Parathyroid adenoma (tissue), 2 donors: ENCODE measurements at regions not wholly inside any gene's neighbourhood (a gene's known extent, or its start where the extent isn't known, plus 50 kb on each side); places are given as distances from the start of the nearest gene placed in this dataset.

Experiments used
- H2AFZ ChIP-seq: fragments of 300-600 bp; sonication (generic); one replicate; pipeline ENCODE4 v1.7.0; 2017; ENCODE audit warnings: antibody characterized with exemption, mild to moderate bottlenecking
- H3K27ac ChIP-seq: fragments of 300-600 bp; sonication (generic); one replicate; pipeline ENCODE4 v1.7.0; 2017
- H3K27me3 ChIP-seq: fragments of 300-600 bp; sonication (generic); one replicate; pipeline ENCODE4 v1.7.0; 2017; ENCODE audit warnings: low read length; ENCODE audit not compliant: control insufficient read depth, insufficient read depth
- H3K36me3 ChIP-seq: fragments of 300-600 bp; sonication (generic); one replicate; pipeline ENCODE4 v1.7.0; 2017; ENCODE audit warnings: low read length; ENCODE audit not compliant: control insufficient read depth, insufficient read depth
- H3K4me1 ChIP-seq: fragments of 300-600 bp; sonication (generic); one replicate; pipeline ENCODE4 v1.7.0; 2017; ENCODE audit warnings: control low read depth
- H3K4me2 ChIP-seq: fragments of 300-600 bp; sonication (generic); one replicate; pipeline ENCODE4 v1.7.0; 2017; ENCODE audit warnings: low read length
- H3K4me3 ChIP-seq: fragments of 300-600 bp; sonication (generic); one replicate; pipeline ENCODE4 v1.7.0; 2017; ENCODE audit warnings: low read depth, low read length
- H3K79me2 ChIP-seq: fragments of 300-600 bp; sonication (generic); one replicate; pipeline ENCODE4 v1.7.0; 2017; ENCODE audit warnings: control low read depth
- H3K9ac ChIP-seq: fragments of 300-600 bp; sonication (generic); one replicate; pipeline ENCODE4 v1.7.0; 2017; ENCODE audit warnings: mild to moderate bottlenecking
- H3K9me3 ChIP-seq: fragments of 300-600 bp; sonication (generic); one replicate; pipeline ENCODE4 v1.7.0; 2017; ENCODE audit warnings: low read length; ENCODE audit not compliant: control insufficient read depth
- CTCF ChIP-seq: fragments of 300-600 bp; sonication (generic); IDR thresholded peaks from one replicate; pipeline ENCODE4 v1.7.0; 2017; ENCODE audit warnings: antibody characterized with exemption, mild to moderate bottlenecking
- donor health status: primary hyperparathyroidism.

GRCh38 chr1:98493469-98493868 is 168.1 kb upstream of the SNX7 start:
- no peaks in the 10 kb centered on the region for H3K36me3 ChIP-seq
- H3K9ac ChIP-seq = no peak overlapping the region
- no peak overlapping the region for H3K4me3 ChIP-seq
- H3K4me1 ChIP-seq = no peaks in the 10 kb centered on the region
- H3K79me2 ChIP-seq = no peaks in the 10 kb centered on the region
- H3K9me3 ChIP-seq = no peaks in the 10 kb centered on the region
- no peak overlapping the region for H3K4me2 ChIP-seq
- H3K27ac ChIP-seq = no peak overlapping the region
- H2AFZ ChIP-seq = no peak overlapping the region
- H3K27me3 ChIP-seq = no peaks in the 10 kb centered on the region
- no peak for TF ChIP-seq CTCF

- H3K4me2 ChIP-seq = no peak overlapping the region
- TF ChIP-seq CTCF = no peak
- no peaks in the 10 kb centered on the region for H3K4me1 ChIP-seq
- no peak overlapping the region for H3K27ac ChIP-seq
- no peaks in the 10 kb centered on the region for H3K79me2 ChIP-seq
- no peaks in the 10 kb centered on the region for H3K9me3 ChIP-seq
- H3K9ac ChIP-seq = no peak overlapping the region
- H3K27me3 ChIP-seq = no peaks in the 10 kb centered on the region
- no peak overlapping the region for H3K4me3 ChIP-seq
- no peak overlapping the region for H2AFZ ChIP-seq
- H3K36me3 ChIP-seq = no peaks in the 10 kb centered on the region
Measured at GRCh38 chr1:98490099-98490498, 171.4 kb upstream of the SNX7 start.

- H3K9ac ChIP-seq = no peak overlapping the region
- H3K4me1 ChIP-seq = no peaks in the 10 kb centered on the region
- no peak overlapping the region for H3K27ac ChIP-seq
- H2AFZ ChIP-seq = no peak overlapping the region
- H3K27me3 ChIP-seq = no peaks in the 10 kb centered on the region
- no peak overlapping the region for H3K4me3 ChIP-seq
- no peak overlapping the region for H3K4me2 ChIP-seq
- peaks cover 2% of the 10 kb centered on the region for H3K9me3 ChIP-seq
- no peaks in the 10 kb centered on the region for H3K36me3 ChIP-seq
- no peak for TF ChIP-seq CTCF
- H3K79me2 ChIP-seq = no peaks in the 10 kb centered on the region
Measured at GRCh38 chr1:98487620-98488019, 173.9 kb upstream of the SNX7 start.

- H2AFZ ChIP-seq = no peak overlapping the region
- H3K9me3 ChIP-seq = peaks cover 2% of the 10 kb centered on the region
- no peaks in the 10 kb centered on the region for H3K27me3 ChIP-seq
- no peak overlapping the region for H3K9ac ChIP-seq
- no peak overlapping the region for H3K27ac ChIP-seq
- no peaks in the 10 kb centered on the region for H3K36me3 ChIP-seq
- H3K79me2 ChIP-seq = no peaks in the 10 kb centered on the region
- no peak overlapping the region for H3K4me2 ChIP-seq
- TF ChIP-seq CTCF = no peak
- no peak overlapping the region for H3K4me3 ChIP-seq
- no peaks in the 10 kb centered on the region for H3K4me1 ChIP-seq
Measured at GRCh38 chr1:98482611-98483010, 178.9 kb upstream of the SNX7 start.

- H3K27ac ChIP-seq = no peak overlapping the region
Measured at GRCh38 chr1:98480271-98480670, 181.2 kb upstream of the SNX7 start.

More at GRCh38 chr1:98480271-98480670, 181.2 kb upstream of the SNX7 start:
- Histone ChIP-seq H3K36me3 (no peaks in the 10 kb centered on the region), H3K9me3 (peaks cover 2% of the 10 kb centered on the region), H3K27me3 (no peaks in the 10 kb centered on the region), H3K4me3 (no peak overlapping the region), H3K79me2 (no peaks in the 10 kb centered on the region), H3K4me2 (no peak overlapping the region), H2AFZ (no peak overlapping the region), H3K9ac (no peak overlapping the region), H3K4me1 (no peaks in the 10 kb centered on the region)
- TF ChIP-seq CTCF = no peak
